OCI-LY1 (cell line): ENCODE measurements at regions not wholly inside any gene's neighbourhood (a gene's known extent, or its start where the extent isn't known, plus 50 kb on each side); places are given as distances from the start of the nearest gene placed in this dataset.

ENCODE experiments used
- CTCF ChIP-seq: fragments of 200-600 bp; sonication (generic), shearing (Covaris generic); IDR thresholded peaks from 2 replicates; pipeline ENCODE4 v1.5.1; 2017; ENCODE audit warnings: mild to moderate bottlenecking, antibody characterized with exemption, low read length, moderate library complexity, mixed read lengths
- EZH2 ChIP-seq: fragments of 200-600 bp; sonication (generic), shearing (Covaris generic); IDR thresholded peaks from 2 replicates; pipeline ENCODE4 v1.8.0; 2017; ENCODE audit warnings: borderline replicate concordance, mixed run types, mild to moderate bottlenecking, antibody characterized with exemption, low read length, moderate library complexity, mixed read lengths

DNA sequence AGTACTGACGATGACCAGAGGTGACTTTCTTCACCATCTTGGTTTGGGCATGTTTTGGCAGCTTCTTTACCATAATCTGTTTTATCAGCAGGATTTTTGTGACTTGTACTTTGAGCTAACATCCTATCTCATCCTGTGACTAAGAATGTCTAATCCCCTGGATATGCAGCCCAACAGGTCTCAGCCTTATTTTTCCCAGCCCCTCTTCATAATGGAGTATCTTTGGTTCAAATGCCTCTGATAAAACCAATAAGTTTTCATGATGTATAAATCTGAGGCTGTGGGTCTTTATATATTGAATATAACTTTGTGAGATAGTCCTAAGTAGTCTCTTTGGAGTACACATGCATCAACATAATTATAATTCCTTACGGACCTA, 186.9 kb upstream of the WSB1 start:
- TF ChIP-seq CTCF, result no peak
- no peak for TF ChIP-seq EZH2
